ENCODE measurements at regions not wholly inside any gene's neighbourhood (a gene's known extent, or its start where the extent isn't known, plus 50 kb on each side); places are given as distances from the start of the nearest gene placed in this dataset.

DNA sequence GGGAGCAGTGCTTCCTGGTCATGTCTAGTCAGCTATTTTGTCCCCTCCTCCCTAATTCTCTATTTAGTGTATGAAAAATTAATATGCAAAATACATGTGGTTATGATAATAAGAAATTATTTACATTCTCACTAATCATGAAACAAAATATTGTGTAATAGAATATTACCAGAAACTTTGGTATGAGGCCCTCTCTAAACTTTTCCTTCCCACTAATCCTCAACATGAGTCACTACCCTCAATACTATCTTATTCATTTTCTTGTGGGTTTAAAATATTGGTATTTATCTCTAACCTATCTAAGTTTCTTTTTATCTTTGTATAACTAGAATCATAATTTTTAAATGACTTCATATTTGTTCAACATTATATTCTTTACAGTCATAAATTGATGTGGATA lies 545.9 kb upstream of the PTPRD start:
- DNase-seq (ENCODE audit: low spot score) (no peak), ATAC-seq (no peak)
- H3K27ac Mint-ChIP-seq: no peak overlapping the region
- ChIA-PET CTCF (no interaction called here), POLR2A (no interaction called here)
- H3K4me3 Mint-ChIP-seq: no peak overlapping the region
- peaks cover 38% of the 10 kb centered on the region for H3K9me3 Mint-ChIP-seq
- H3K36me3 Mint-ChIP-seq: peaks cover 11% of the 10 kb centered on the region
- H3K4me1 Mint-ChIP-seq: no peaks in the 10 kb centered on the region
- no peaks in the 10 kb centered on the region for H3K27me3 Mint-ChIP-seq (ENCODE audit: low read depth)
- TF ChIP-seq, protein P1, sequence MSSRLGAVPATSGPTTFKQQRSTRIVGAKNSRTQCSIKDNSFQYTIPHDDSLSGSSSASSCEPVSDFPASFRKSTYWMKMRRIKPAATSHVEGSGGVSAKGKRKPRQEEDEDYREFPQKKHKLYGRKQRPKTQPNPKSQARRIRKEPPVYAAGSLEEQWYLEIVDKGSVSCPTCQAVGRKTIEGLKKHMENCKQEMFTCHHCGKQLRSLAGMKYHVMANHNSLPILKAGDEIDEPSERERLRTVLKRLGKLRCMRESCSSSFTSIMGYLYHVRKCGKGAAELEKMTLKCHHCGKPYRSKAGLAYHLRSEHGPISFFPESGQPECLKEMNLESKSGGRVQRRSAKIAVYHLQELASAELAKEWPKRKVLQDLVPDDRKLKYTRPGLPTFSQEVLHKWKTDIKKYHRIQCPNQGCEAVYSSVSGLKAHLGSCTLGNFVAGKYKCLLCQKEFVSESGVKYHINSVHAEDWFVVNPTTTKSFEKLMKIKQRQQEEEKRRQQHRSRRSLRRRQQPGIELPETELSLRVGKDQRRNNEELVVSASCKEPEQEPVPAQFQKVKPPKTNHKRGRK (CRISPR knock-in tag; IDR thresholded peaks at IDR 0.05; ENCODE audit: borderline replicate concordance): no peak
- TF ChIP-seq, protein P2, sequence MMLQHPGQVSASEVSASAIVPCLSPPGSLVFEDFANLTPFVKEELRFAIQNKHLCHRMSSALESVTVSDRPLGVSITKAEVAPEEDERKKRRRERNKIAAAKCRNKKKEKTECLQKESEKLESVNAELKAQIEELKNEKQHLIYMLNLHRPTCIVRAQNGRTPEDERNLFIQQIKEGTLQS (CRISPR knock-in tag; conservative IDR thresholded peaks at IDR 0.05): no peak
- no peak for TF ChIP-seq ZNF317 (CRISPR knock-in tag; IDR thresholded peaks at IDR 0.05; ENCODE audit: borderline replicate concordance, low read depth)
- TF ChIP-seq TEAD4 (CRISPR knock-in tag; IDR thresholded peaks at IDR 0.05): no peak

DNA sequence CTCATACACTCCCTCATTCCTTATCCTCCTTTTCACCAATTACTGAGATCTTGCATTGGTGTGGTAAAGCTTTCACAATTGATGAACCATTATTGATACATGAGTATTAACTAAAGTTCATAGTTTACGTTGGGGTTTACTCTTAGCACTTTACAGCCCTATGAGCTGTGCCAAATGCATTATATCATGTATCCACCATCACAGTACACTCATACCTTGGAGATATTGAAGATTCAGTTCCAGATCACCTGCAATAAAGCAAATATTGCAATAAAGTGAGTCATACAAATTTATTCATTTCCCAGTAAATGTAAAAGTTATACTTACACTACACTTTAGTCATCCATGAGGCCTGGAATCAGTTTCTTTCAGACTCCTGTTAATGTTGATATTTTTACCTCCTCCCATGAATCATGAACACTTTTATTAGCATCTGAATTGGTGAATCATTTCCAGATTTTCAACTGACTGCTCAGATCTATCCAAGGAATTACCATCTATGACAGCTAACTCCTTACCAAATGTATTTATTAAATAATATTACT lies 546.6 kb upstream of the PTPRD start:
- Mint-ChIP-seq H3K27ac (no peak overlapping the region), H3K9me3 (peaks cover 42% of the 10 kb centered on the region), H3K4me1 (no peaks in the 10 kb centered on the region), H3K36me3 (peaks cover 11% of the 10 kb centered on the region), H3K27me3 (ENCODE audit: low read depth) (no peaks in the 10 kb centered on the region), H3K4me3 (no peak overlapping the region)
- DNase-seq (ENCODE audit: low spot score): no peak
- POLR2A ChIA-PET: no interaction called here
- ATAC-seq: no peak
- CTCF ChIA-PET: no interaction called here
- TF ChIP-seq, protein P3, sequence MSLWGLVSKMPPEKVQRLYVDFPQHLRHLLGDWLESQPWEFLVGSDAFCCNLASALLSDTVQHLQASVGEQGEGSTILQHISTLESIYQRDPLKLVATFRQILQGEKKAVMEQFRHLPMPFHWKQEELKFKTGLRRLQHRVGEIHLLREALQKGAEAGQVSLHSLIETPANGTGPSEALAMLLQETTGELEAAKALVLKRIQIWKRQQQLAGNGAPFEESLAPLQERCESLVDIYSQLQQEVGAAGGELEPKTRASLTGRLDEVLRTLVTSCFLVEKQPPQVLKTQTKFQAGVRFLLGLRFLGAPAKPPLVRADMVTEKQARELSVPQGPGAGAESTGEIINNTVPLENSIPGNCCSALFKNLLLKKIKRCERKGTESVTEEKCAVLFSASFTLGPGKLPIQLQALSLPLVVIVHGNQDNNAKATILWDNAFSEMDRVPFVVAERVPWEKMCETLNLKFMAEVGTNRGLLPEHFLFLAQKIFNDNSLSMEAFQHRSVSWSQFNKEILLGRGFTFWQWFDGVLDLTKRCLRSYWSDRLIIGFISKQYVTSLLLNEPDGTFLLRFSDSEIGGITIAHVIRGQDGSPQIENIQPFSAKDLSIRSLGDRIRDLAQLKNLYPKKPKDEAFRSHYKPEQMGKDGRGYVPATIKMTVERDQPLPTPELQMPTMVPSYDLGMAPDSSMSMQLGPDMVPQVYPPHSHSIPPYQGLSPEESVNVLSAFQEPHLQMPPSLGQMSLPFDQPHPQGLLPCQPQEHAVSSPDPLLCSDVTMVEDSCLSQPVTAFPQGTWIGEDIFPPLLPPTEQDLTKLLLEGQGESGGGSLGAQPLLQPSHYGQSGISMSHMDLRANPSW (CRISPR knock-in tag; conservative IDR thresholded peaks at IDR 0.05; ENCODE audit: low read depth): no peak
- TF ChIP-seq SP1 (CRISPR knock-in tag; conservative IDR thresholded peaks at IDR 0.05) (no peak), ETV6 (CRISPR knock-in tag; IDR thresholded peaks at IDR 0.05) (no peak), SMAD4 (CRISPR knock-in tag; IDR thresholded peaks at IDR 0.05) (no peak), NFATC4 (CRISPR knock-in tag; IDR thresholded peaks at IDR 0.05) (no peak), JUN (CRISPR knock-in tag; IDR thresholded peaks at IDR 0.05) (no peak), CBFB (CRISPR knock-in tag; IDR thresholded peaks at IDR 0.05; ENCODE audit: low read depth) (no peak), KAT7 (CRISPR knock-in tag; IDR thresholded peaks at IDR 0.05; ENCODE audit: borderline replicate concordance) (no peak), ZNF263 (CRISPR knock-in tag; IDR thresholded peaks at IDR 0.05; ENCODE audit: low read depth) (no peak)
- TF ChIP-seq, protein P4, sequence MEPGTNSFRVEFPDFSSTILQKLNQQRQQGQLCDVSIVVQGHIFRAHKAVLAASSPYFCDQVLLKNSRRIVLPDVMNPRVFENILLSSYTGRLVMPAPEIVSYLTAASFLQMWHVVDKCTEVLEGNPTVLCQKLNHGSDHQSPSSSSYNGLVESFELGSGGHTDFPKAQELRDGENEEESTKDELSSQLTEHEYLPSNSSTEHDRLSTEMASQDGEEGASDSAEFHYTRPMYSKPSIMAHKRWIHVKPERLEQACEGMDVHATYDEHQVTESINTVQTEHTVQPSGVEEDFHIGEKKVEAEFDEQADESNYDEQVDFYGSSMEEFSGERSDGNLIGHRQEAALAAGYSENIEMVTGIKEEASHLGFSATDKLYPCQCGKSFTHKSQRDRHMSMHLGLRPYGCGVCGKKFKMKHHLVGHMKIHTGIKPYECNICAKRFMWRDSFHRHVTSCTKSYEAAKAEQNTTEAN (CRISPR knock-in tag; IDR thresholded peaks at IDR 0.05): no peak
- TF ChIP-seq, protein P5, sequence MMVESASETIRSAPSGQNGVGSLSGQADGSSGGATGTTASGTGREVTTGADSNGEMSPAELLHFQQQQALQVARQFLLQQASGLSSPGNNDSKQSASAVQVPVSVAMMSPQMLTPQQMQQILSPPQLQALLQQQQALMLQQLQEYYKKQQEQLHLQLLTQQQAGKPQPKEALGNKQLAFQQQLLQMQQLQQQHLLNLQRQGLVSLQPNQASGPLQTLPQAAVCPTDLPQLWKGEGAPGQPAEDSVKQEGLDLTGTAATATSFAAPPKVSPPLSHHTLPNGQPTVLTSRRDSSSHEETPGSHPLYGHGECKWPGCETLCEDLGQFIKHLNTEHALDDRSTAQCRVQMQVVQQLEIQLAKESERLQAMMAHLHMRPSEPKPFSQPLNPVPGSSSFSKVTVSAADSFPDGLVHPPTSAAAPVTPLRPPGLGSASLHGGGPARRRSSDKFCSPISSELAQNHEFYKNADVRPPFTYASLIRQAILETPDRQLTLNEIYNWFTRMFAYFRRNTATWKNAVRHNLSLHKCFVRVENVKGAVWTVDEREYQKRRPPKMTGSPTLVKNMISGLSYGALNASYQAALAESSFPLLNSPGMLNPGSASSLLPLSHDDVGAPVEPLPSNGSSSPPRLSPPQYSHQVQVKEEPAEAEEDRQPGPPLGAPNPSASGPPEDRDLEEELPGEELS (CRISPR knock-in tag; IDR thresholded peaks at IDR 0.05): no peak

DNA sequence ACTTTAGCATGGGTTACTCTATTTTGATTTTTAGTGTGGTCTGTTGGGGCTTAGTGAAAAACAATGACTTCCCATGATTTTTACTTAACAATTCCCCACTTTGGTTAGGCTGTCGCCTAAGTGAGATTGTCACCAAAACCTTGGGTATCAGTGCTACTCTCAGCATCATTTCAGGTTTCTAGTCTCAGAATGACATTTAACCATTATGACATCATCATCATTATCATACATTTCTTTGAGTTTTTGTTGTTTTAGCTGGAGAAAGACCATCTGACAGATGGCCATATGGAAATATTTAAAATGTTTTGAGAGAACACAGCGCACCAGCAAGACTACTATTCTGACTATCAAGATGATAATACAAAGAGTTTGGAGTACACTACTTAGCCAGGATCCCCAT lies 551.0 kb upstream of the PTPRD start:
- peaks cover 11% of the 10 kb centered on the region for H3K36me3 Mint-ChIP-seq
- no peaks in the 10 kb centered on the region for H3K27me3 Mint-ChIP-seq (ENCODE audit: low read depth)
- DNase-seq (ENCODE audit: low spot score) (no peak), ATAC-seq (no peak)
- CTCF ChIA-PET: no interaction called here
- no peaks in the 10 kb centered on the region for H3K4me1 Mint-ChIP-seq
- POLR2A ChIA-PET: no interaction called here
- H3K9me3 Mint-ChIP-seq: peaks cover 42% of the 10 kb centered on the region
- no peak overlapping the region for H3K27ac Mint-ChIP-seq
- no peak overlapping the region for H3K4me3 Mint-ChIP-seq
- TF ChIP-seq, protein P6, sequence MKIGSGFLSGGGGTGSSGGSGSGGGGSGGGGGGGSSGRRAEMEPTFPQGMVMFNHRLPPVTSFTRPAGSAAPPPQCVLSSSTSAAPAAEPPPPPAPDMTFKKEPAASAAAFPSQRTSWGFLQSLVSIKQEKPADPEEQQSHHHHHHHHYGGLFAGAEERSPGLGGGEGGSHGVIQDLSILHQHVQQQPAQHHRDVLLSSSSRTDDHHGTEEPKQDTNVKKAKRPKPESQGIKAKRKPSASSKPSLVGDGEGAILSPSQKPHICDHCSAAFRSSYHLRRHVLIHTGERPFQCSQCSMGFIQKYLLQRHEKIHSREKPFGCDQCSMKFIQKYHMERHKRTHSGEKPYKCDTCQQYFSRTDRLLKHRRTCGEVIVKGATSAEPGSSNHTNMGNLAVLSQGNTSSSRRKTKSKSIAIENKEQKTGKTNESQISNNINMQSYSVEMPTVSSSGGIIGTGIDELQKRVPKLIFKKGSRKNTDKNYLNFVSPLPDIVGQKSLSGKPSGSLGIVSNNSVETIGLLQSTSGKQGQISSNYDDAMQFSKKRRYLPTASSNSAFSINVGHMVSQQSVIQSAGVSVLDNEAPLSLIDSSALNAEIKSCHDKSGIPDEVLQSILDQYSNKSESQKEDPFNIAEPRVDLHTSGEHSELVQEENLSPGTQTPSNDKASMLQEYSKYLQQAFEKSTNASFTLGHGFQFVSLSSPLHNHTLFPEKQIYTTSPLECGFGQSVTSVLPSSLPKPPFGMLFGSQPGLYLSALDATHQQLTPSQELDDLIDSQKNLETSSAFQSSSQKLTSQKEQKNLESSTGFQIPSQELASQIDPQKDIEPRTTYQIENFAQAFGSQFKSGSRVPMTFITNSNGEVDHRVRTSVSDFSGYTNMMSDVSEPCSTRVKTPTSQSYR (CRISPR knock-in tag; IDR thresholded peaks at IDR 0.05): no peak
- TF ChIP-seq, protein P7, sequence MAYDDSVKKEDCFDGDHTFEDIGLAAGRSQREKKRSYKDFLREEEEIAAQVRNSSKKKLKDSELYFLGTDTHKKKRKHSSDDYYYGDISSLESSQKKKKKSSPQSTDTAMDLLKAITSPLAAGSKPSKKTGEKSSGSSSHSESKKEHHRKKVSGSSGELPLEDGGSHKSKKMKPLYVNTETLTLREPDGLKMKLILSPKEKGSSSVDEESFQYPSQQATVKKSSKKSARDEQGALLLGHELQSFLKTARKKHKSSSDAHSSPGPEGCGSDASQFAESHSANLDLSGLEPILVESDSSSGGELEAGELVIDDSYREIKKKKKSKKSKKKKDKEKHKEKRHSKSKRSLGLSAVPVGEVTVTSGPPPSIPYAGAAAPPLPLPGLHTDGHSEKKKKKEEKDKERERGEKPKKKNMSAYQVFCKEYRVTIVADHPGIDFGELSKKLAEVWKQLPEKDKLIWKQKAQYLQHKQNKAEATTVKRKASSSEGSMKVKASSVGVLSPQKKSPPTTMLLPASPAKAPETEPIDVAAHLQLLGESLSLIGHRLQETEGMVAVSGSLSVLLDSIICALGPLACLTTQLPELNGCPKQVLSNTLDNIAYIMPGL (CRISPR knock-in tag; IDR thresholded peaks at IDR 0.05): no peak
- no peak for TF ChIP-seq SMAD3 (CRISPR knock-in tag; IDR thresholded peaks at IDR 0.05; ENCODE audit: borderline replicate concordance)
